Upper lobe of left lung (tissue), 6 donors: ENCODE measurements at regions not wholly inside any gene's neighbourhood (a gene's known extent, or its start where the extent isn't known, plus 50 kb on each side); places are given as distances from the start of the nearest gene placed in this dataset.

Source experiments
- ATAC-seq, 2 donors: fragments of 200-7000 bp; cut with Tn5 transposase; one replicate each; pipeline ENCODE4 v1.9.1; 2022; ENCODE audit warnings: mild to moderate bottlenecking in 2 of 2, moderate library complexity in 2 of 2; ENCODE audit not compliant: low FRiP score in 2 of 2
- DNase-seq, 2 donors: peaks; one replicate each; pipeline ENCODE4 v3.0.0-alpha.2; 2019 to 2020
- H3K27ac ChIP-seq, 4 donors: fragments of 200-600 bp; sonication (generic); one replicate each; pipeline ENCODE4 v1.5.1; 2016 to 2019
- H3K27me3 ChIP-seq, 4 donors: fragments of 200-600 bp; sonication (generic); one replicate each; pipeline ENCODE4 v1.5.1; 2017 to 2019
- H3K36me3 ChIP-seq, 4 donors: fragments of 200-600 bp; sonication (generic); one replicate each; pipeline ENCODE4 v1.5.1; 2016 to 2019
- H3K4me1 ChIP-seq, 4 donors: fragments of 200-600 bp; sonication (generic); one replicate each; pipeline ENCODE4 v1.5.1; 2018 to 2019
- H3K4me3 ChIP-seq, 4 donors: fragments of 200-600 bp; sonication (generic); one replicate each; pipeline ENCODE4 v1.5.1; 2017 to 2019; ENCODE audit warnings: mild to moderate bottlenecking in 2 of 4, moderate library complexity in 1 of 4
- H3K9me3 ChIP-seq, 4 donors: fragments of 200-600 bp; sonication (generic); one replicate each; pipeline ENCODE4 v1.5.1; 2018 to 2019
- CTCF ChIP-seq, 6 experiments: fragments of 450-650 bp in 4 of 6; fragments of 200-600 bp in 2 of 6; sonication (generic) in 2 of 6; IDR thresholded peaks; one replicate each; pipeline ENCODE4 v1.5.1; 2016 to 2019; ENCODE audit warnings: antibody characterized with exemption in 6 of 6
- EP300 ChIP-seq, 4 donors: sonication (generic); formaldehyde crosslinking; IDR thresholded peaks; one replicate each; pipeline ENCODE4 v1.5.1; 2017; ENCODE audit warnings: antibody characterized with exemption in 4 of 4, control low read depth in 2 of 4
- POLR2A ChIP-seq, 4 donors: fragments of 450-650 bp; IDR thresholded peaks; one replicate each; pipeline ENCODE4 v1.5.1; 2016 to 2017; ENCODE audit warnings: antibody characterized with exemption in 4 of 4, mild to moderate bottlenecking in 2 of 4
- POLR2AphosphoS5 ChIP-seq, 2 donors: sonication (generic); formaldehyde crosslinking; IDR thresholded peaks; one replicate each; pipeline ENCODE4 v1.5.1; 2017; ENCODE audit warnings: antibody characterized with exemption in 2 of 2
- WGBS, 2 donors: methylation state at CpG; one replicate each; pipeline ENCODE4 v1.1.5; 2017 to 2018; 5-methylcytosine and 5-hydroxymethylcytosine counted together
- donor health status: DM: no; HTN: no; CAD: no; lungs with moderate emphysema.
- donor health status: DM: no; HTN: yes; CAD: no; lungs with severe emphysema.

- Histone ChIP-seq H3K27ac (no peak overlapping the region), H3K27me3 (no peaks in the 10 kb centered on the region), H3K36me3 (no peaks in the 10 kb centered on the region), H3K4me1 (peaks cover 2 to 21% (median 13%) of the 10 kb centered on the region in 4 donors), H3K4me3 (no peak overlapping the region), H3K9me3 (no peaks in the 10 kb centered on the region)
- DNase-seq (no peak), ATAC-seq (no peak)
- 88 to 92% methylated on average over 3 of the region's 3 CpGs for WGBS, 2 donors
- TF ChIP-seq CTCF (IDR thresholded peaks at IDR 0.05) (no peak), POLR2AphosphoS5 (IDR thresholded peaks at IDR 0.05) (no peak), EP300 (IDR thresholded peaks at IDR 0.05) (no peak), POLR2A (IDR thresholded peaks at IDR 0.05) (no peak)
These were observed 113.3 kb upstream of the TMPO start for GRCh38 chr12:98402091-98402490.

DNA sequence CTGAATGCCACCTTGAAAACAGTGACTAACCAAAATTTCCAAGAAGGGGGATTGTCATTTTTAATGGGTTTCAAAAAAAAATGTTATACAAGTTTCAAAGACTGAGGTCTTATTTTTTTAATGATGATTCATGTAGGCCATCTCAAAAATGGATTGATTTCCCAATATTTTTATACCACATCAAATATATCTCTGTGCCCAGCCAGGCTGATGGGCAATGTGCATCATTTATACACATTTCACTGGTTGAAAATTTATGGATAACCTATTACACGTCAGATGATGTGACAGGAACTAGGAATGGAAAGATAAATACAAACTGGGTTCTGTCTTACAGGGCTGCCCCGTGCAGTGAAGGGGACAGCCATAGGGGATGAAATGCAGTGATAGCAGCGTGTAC is 112.7 kb upstream of the TMPO start:
- WGBS, 2 donors = 91 to 96% methylated on average over 3 of the region's 3 CpGs
- DNase-seq = no peak
- H3K4me1 ChIP-seq = peaks cover 0 to 15% (median 9%) of the 10 kb centered on the region in 4 donors
- no peak for ATAC-seq
- H3K27ac ChIP-seq = no peak overlapping the region
- no peak for TF ChIP-seq EP300 (IDR thresholded peaks at IDR 0.05)
- TF ChIP-seq CTCF (IDR thresholded peaks at IDR 0.05) = no peak
- TF ChIP-seq POLR2A (IDR thresholded peaks at IDR 0.05) = no peak
- TF ChIP-seq POLR2AphosphoS5 (IDR thresholded peaks at IDR 0.05) = no peak
- H3K9me3 ChIP-seq = no peaks in the 10 kb centered on the region
- H3K4me3 ChIP-seq = no peak overlapping the region
- no peaks in the 10 kb centered on the region for H3K27me3 ChIP-seq
- no peaks in the 10 kb centered on the region for H3K36me3 ChIP-seq

GRCh38 chr12:98403385-98403784 is 112.0 kb upstream of the TMPO start:
- TF ChIP-seq EP300 (IDR thresholded peaks at IDR 0.05) (no peak), POLR2AphosphoS5 (IDR thresholded peaks at IDR 0.05) (no peak), CTCF (IDR thresholded peaks at IDR 0.05) (no peak), POLR2A (IDR thresholded peaks at IDR 0.05) (no peak)
- no peak overlapping the region for H3K4me3 ChIP-seq
- H3K27ac ChIP-seq = no peak overlapping the region
- DNase-seq = no peak
- H3K36me3 ChIP-seq = no peaks in the 10 kb centered on the region
- WGBS, 2 donors = 96 to 100% methylated on average over 1 of the region's 1 CpG
- no peaks in the 10 kb centered on the region for H3K9me3 ChIP-seq
- H3K27me3 ChIP-seq = no peaks in the 10 kb centered on the region
- ATAC-seq = no peak
- H3K4me1 ChIP-seq = peaks cover 0 to 12% (median 8%) of the 10 kb centered on the region in 4 donors

DNA sequence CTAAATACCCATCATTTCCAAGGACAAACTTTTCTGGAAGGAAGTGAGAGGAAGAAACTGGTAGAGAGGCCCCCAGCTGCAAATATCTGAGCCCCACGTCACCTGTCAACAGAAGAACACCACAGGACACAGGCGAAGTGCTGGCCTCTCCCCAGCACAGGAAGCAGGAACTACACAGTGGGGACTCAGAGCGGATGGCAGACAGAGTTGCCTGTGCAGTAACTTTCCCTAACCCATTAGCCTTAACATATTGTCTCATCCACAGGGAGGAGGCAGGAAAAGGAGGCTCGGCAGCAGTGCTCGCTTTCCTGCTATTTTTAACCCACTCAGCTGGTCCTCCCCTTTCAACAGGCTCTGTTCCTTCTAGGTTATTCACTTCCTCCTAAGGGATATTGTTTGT is 111.5 kb upstream of the TMPO start:
- Histone ChIP-seq H3K4me3 (no peak overlapping the region), H3K27ac (no peak overlapping the region), H3K36me3 (no peaks in the 10 kb centered on the region), H3K4me1 (peaks cover 0 to 12% (median 8%) of the 10 kb centered on the region in 4 donors), H3K9me3 (no peaks in the 10 kb centered on the region), H3K27me3 (no peaks in the 10 kb centered on the region)
- no peak for DNase-seq
- TF ChIP-seq POLR2AphosphoS5 (IDR thresholded peaks at IDR 0.05) = no peak
- no peak for TF ChIP-seq EP300 (IDR thresholded peaks at IDR 0.05)
- TF ChIP-seq CTCF (IDR thresholded peaks at IDR 0.05) = no peak
- 35 to 42% methylated on average over 5 of the region's 5 CpGs for WGBS, 2 donors
- no peak for ATAC-seq

DNA sequence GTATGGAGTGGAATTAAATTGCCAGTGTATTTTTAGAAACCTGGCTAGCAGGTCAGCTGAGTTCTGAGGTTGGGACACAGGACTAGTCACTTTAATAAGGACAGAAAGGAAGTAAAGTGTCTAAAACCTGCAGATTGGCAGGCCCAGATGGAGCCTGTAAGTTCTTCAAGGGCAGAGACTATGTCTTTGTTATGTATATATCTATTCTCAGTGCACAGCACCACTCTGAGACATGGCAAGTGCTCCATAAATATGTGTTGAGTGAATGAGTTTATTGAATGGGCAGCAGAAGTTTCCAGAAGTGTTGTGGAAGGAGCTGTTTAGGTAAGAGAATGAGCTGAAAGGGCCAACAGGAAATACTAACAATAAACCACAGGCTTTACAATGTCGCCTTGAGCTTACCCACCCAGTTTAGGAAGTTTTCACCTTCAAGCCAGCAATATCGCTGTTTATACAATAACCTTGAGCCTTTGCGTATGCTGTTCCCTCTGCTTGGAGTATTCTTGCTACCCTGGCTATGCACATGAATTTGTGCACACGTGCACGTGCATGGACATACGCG is 109.5 kb upstream of the TMPO start:
- DNase-seq (no peak), ATAC-seq (no peak)
- Histone ChIP-seq H3K4me1 (peaks cover 0 to 3% (median 1%) of the 10 kb centered on the region in 4 donors), H3K4me3 (no peak overlapping the region), H3K9me3 (no peaks in the 10 kb centered on the region), H3K36me3 (no peaks in the 10 kb centered on the region), H3K27ac (no peak overlapping the region), H3K27me3 (no peaks in the 10 kb centered on the region)
- 63 to 66% methylated on average over 7 of the region's 7 CpGs for WGBS, 2 donors
- TF ChIP-seq CTCF (IDR thresholded peaks at IDR 0.05) (no peak), POLR2AphosphoS5 (IDR thresholded peaks at IDR 0.05) (peak in 1 of 2 donors; percentile 12)
